ENCODE measurements at regions not wholly inside any gene's neighbourhood (a gene's known extent, or its start where the extent isn't known, plus 50 kb on each side); places are given as distances from the start of the nearest gene placed in this dataset.
A peak's percentile ranks its signal among the peaks of the same experiment; 100 is the strongest.
"Not testable (repeated sequence)": the region's sequence is repeated elsewhere in the genome, so short reads cannot be mapped to it uniquely, and the experiment has no call there.

DNA sequence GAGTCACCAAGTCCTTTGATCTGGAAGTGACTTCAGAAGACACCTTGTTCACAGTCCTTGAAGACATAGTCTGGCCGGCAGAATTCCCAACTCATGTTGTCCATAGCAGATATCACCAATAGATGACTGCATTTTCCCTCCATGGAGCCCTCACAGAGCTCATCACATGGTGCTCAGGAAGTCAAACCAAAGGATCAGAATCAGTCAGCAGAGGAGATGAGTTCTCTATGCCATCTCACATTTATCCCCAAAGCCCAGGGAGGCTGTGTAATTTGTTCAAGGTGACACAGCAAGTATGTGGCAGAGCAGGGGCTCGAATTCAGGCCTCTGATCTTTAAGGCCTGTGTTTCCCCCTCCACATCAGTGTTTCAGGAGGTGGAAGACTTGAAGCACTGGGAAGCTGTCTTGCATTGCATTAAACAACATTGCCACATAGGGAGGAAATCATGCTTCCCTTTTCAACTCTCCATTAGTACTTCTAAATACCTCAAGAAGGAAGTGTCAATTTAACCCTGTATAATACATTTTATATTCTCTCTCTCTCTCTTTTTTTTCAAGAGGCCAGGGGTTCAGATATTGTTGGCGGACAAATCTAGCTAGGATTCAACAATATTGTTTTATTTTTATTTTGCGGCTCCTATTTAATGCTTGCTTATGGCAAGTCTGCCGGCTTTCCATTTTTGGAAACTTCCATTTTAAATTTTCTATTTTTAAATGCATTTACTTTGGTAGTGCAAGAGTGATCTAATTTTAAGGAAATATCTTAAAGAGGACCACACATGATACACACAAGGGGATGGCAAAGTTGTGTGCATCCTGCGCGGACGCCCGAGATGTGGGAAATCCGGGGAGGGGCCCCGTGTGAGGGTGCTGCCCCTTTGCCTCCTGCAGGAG is 61.9 kb downstream of the NPIPB5 start:
- not testable (repeated sequence) for DNase-seq

DNA sequence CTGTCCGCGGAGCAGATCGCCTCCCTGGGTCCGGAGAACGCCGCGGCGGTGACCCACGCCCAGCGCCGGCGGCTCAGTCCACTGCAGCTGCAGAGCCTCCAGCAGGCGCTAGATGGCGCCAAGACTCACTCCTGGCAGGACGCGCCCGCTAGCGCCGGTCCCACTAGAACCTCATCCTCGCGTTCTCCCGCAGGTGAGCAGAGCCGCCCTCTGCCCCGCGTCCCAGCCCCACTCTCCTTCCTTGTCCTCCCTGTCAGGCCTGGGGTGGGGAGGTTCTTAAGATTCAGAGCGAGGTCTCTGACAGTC is 62.5 kb downstream of the NPIPB5 start:
- DNase-seq: not testable (repeated sequence)

DNA sequence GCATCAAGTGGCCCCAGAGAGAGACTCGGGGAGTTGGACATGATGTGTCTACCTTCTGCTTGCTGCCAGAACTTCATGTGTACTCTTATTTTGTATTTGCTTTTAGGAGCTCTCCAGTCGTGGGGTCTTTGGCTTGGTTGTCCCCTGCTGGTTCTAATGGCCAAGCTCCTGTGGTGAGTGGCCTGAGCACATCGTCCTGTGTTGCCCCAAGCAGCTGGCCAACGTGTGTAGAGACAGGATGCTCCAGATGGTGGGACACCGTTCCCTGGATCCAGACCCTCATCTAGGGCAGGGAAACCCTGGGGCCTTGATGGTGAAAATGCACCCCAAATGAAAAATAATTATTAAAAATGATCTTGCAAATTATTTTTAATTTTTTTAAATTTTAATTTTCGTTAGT is 65.8 kb downstream of the NPIPB5 start:
- not testable (repeated sequence) for DNase-seq

DNA sequence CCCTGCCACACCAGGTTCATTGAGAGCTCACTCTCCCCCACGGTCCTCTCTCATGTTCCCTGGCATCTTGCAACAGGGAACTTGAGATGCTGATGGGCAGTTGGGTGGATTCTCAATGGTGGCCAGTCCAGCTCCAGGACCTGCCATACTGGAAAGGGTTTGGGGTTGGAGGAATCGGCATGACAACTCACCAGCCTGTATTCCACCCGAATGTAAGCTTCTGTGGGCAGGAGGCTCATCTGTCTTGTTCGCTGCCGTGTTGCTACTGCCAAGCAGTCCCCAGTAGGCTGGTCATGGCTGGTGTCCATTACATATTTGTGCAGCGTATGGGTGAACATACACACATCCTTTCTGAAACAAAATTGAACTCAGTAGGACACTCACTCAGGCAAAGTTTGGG is 72.5 kb downstream of the NPIPB5 start:
- DNase-seq: not testable (repeated sequence)

DNA sequence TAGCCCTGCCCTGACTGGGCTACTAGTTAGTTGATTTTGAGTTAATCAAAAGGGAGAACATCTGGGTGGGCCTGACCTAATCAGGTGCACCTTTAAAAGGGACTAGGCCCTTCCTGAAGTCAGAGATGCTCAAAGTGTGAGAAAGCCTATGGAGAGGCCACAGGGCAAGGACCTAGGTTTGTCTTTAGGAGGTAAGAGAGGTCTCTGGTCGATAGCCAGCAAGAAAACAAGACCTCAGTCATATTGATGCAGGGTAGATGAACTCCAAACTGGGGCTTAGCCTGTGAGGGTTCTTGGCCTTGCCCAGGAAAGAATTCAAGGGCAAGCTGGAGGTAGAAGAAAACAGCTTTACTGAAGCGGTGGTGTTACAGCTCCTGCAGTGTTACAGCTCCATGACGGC is 73.8 kb downstream of the NPIPB5 start:
- not testable (repeated sequence) for DNase-seq

GRCh38 chr16:22584941-22585340 is 74.2 kb downstream of the NPIPB5 start:
- not testable (repeated sequence) for DNase-seq

DNA sequence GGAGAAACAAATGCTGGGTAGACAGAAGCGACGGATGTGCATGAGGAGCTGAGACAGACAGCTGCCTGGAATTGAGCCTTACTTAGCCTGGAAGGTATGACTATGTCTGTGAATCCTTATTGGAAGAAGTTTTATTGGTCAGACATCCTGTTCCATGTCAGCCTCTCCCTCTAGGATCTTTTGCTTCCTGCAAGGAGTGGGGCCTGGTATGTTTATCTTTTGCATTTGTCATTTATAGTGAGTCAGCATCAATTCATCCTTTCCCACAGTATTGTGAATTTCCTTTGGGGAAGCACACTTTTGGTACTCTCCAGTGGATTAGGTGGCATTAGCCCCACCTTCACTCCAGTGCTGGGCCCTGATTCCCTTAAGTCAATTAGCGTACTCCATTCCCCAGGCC is 74.7 kb downstream of the NPIPB5 start:
- not testable (repeated sequence) for DNase-seq

- DNase-seq: not testable (repeated sequence)
Observed at GRCh38 chr16:22586732-22587131, 76.0 kb downstream of the NPIPB5 start.

DNA sequence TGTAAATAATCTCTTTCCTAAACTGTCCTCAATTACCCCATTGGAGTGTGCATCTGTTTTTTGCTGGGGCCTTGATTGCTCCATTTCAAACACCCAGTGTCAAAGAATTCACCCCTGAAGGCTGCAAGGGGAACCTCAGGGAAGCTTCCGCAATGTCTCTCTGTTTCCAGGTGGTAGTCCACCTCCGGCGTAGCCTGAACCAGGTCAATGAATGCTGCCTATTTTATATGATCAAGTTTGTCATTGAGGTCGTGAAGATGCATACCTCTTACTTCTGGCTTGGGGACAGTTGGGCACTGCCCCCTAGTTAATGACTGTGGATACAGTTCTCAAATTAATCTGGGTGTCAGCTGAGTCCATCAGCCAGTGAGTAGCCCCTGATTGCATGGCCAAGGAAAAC is 79.1 kb downstream of the NPIPB5 start:
- not testable (repeated sequence) for DNase-seq

GRCh38 chr16:22596445-22597045 is 85.9 kb downstream of the NPIPB5 start:
- not testable (repeated sequence) for DNase-seq

GRCh38 chr16:22603744-22604143 is 93.1 kb downstream of the NPIPB5 start:
- not testable (repeated sequence) for DNase-seq

DNA sequence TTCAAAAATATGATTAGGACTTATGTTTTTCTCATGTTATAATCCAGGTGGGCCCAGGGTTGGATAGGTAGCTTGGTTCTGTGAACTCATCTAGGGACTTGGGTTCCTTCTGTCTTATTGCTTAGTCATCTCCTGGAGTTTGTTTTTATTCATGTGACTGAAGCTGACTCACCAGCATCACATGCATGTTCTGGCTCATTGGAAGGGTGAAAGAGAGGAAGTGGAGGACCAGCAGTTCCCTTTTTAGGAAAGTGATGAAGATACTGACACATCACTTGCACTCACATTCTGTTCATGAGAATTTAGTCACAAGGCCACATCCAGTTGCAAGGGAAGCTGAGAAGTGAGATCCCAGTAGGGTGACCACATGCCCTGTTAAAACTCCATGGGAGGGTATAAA is 95.9 kb downstream of the NPIPB5 start:
- not testable (repeated sequence) for DNase-seq

GRCh38 chr16:22609798-22610197 is 99.1 kb downstream of the NPIPB5 start:
- not testable (repeated sequence) for DNase-seq

DNA sequence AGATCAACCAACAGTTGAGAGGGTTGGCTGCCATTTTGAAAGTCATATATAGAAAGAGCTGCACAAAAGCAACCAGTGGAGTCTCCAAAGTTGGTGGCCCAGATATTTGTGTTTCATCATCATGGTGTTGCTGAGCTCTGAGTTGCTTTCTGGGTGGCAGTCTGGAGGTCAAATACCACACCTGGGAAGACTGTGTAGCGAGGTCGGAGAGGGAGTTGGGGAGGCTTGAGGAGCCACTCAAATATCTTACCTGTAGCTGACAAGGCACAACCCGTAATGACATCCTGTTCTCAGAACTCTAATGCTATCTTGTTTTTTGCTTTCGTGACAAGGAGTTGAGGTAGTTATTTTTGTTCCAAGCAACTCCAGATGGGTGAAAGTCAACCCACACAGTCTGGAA is 100.4 kb downstream of the NPIPB5 start:
- DNase-seq: not testable (repeated sequence)

DNA sequence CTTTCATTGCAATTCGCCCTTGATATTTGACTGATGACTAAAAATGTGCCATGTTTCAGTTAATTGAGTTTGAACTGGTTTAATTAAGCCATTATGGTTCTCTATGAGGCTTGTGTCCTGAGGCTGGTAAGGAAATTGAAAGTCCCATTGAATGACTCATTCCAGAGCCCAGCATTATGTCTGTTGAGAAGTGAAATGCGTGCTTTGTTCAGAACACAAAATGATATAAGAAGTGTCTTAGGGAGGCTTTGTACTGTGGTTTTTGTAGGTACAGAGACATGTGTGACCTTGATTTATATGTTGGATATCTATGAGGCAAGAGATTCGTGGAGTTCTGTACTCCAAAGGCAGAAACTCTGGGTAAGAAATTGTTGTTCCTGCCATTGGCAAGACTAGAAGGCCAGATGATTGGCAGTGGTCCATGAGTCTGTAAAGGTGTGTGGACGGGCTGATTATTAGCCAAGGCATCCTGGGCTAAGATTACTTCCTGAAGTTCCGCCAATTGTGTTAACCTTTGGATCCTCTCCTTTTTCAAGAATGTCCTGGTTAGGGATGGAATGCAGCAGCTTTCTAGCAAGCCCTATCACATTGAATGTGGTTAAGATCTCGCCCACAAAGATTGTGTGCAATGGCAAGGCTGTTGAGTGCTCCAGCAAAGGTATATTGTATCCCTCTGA is 103.7 kb downstream of the NPIPB5 start:
- no peak for DNase-seq

DNA sequence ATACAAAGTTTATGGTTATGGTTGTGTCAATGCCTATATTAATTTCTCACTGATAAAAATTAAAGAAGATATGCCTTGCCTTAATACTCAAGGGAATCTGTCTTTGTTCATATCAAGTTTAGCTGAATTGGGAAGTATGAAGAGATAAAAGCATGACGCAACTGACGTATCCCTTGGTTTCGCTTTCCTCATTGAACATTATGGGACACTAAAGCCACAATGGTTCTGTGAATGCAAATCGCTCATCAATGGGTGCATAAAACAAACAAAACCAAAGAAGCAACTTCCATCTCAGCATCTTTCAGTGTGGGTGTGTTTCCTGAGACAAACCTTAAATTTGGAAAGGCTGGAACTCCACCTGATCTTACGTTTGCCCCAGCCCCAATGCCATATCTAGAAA is 108.2 kb downstream of the NPIPB5 start:
- no peak for DNase-seq

- no peak for DNase-seq
Observed at GRCh38 chr16:22621586-22622155, 111.0 kb downstream of the NPIPB5 start.

DNA sequence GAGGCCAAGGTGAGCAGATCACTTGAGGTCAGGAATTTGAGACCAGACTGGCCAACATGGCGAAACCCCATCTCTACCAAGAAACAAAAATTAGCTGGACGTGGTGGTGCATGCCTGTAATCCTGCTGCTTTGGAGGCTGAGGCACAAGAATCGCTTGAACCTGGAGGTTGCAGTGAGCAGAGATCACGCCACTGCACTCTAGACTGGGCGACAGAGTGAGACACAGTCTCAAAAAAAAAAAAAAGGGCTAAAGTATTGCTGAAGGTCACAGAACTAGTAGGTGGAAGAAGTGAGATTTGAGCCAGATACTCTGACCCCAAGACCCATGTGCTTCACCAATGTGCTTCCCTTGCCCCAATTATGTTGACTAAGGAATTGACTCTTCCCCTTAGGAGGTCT is 112.0 kb downstream of the NPIPB5 start:
- DNase-seq: no peak

DNA sequence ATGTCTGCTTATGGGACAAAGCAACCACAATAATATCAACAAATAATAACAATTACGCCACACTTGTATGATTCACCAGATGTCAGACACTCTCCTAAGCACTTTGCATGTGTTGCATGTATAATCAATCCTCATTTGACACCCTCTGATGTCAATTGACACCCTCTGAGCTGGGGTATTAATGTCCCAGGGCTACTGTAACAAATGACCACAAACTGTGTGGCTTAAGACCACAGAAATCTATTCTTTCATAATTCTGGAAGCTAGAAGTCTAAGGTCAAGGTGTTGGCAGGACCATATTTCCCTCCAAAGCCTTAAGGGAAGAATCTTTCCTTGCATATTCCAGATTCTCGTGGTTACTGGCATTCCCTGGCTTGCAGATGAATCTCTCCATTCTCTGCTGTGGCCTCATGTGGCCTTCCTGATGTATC is 112.7 kb downstream of the NPIPB5 start:
- DNase-seq: no peak

DNA sequence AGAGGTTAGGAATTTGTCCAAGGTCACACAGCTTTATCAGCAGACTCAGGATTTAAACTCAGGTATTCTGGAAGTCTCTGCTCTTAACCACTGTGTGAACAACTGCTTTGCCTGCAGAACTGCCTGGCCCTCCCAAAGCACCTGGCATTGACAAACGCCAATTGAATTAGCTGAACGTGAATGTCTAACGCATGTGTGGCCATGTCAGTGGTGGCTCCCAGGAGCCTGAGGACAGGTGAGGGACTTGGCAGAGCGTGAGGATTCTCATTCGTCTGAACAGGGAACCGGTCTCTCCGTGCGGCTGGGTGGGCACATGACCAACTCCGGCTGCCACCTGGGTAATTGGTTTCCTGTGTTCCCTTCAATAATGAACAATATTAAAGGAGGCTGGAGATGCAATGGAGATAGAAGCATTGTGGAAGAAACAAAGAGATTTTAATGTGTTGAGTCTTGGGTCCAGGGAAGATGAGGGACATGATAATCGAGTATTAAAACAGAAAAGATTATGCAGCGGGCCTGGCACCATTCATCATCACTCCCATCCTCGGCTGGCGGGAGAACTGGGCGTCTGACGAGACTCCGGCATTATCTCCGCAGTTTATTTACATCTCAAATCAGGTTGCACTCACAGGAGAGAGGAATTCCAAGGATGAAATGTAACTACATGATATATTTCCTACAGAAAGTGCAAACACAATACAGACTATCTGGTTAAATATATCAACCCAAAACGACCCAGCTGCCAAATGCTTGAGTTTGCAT is 113.5 kb downstream of the NPIPB5 start:
- DNase-seq: no peak

DNA sequence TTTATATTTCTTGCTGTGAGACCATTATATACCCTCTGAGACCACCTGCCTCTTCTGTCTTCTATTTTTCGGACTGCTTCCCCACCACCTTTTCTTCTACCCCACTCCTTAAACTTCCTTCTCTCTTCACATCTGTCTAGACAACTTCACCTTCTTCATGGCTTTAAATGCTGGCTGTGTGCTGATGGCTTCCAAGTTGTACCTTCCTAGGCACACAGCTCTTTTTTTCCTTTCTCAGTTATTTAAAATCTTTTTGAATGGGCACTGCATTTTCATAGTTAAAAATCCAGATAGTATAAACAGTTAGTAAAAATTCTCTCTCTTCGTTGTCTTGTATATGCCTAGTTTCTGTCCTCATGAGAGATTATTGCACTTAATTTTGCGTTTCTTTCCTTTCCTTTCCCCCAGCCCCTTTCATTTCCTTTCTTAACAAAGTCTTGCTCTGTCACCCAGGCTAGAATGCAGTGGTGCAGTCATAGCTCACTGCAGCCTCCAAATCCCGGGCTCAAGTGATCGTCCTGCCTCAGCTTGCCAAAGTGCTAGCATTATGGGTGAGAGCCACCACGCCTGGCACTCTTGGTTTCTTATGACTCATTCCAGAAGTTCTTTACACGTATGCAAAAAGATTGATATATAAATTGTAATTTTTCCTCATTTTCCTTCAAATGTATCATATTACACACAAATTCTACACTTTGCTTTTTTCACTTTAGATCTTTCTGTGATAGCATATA is 114.3 kb downstream of the NPIPB5 start:
- peak in 1 of 5 experiments; percentile 57 for DNase-seq

- DNase-seq: no peak
Observed at GRCh38 chr16:22625967-22626366, 115.3 kb downstream of the NPIPB5 start.

Measured in T-helper 2 cell (primary cell).